Spleen (tissue), 11 donors: ENCODE measurements at regions not wholly inside any gene's neighbourhood (a gene's known extent, or its start where the extent isn't known, plus 50 kb on each side); places are given as distances from the start of the nearest gene placed in this dataset.

Source experiments
- DNase-seq: peaks from one replicate; pipeline ENCODE4 v3.0.0-alpha.2; 2020
- H3K27ac ChIP-seq, 8 donors: fragments of 200-600 bp; sonication (generic) in 7 of 8; 1 replicate in 4 of 8; 2 replicates in 4 of 8; pipeline versions ENCODE4 v1.5.0 to v1.8.0; 2016 to 2021; ENCODE audit warnings: inconsistent platforms in 4 of 8, mild to moderate bottlenecking in 4 of 8, moderate library complexity in 1 of 8
- H3K27me3 ChIP-seq, 7 donors: fragments of 200-600 bp; sonication (generic) in 6 of 7; replicated peaks in 1 of 7; 1 replicate in 4 of 7; 2 replicates in 3 of 7; pipeline versions ENCODE4 v1.5.0 to v1.8.0; 2016 to 2021; ENCODE audit warnings: inconsistent platforms in 3 of 7, mild to moderate bottlenecking in 1 of 7
- H3K36me3 ChIP-seq, 6 donors: fragments of 200-600 bp; sonication (generic) in 5 of 6; 1 replicate in 4 of 6; 2 replicates in 2 of 6; pipeline versions ENCODE4 v1.5.0 to v1.8.0; 2016 to 2021; ENCODE audit warnings: inconsistent platforms in 2 of 6
- H3K4me1 ChIP-seq, 6 donors: fragments of 200-600 bp; sonication (generic) in 5 of 6; 1 replicate in 3 of 6; 2 replicates in 3 of 6; pipeline versions ENCODE4 v1.5.0 to v1.8.0; 2016 to 2021; ENCODE audit warnings: inconsistent platforms in 3 of 6
- H3K4me3 ChIP-seq, 8 donors: fragments of 200-600 bp; sonication (generic) in 7 of 8; 1 replicate in 4 of 8; 2 replicates in 4 of 8; pipeline versions ENCODE4 v1.5.0 to v1.8.0; 2016 to 2021; ENCODE audit warnings: inconsistent platforms in 4 of 8, mild to moderate bottlenecking in 4 of 8, moderate library complexity in 2 of 8
- H3K9me3 ChIP-seq, 8 donors: fragments of 200-600 bp; sonication (generic) in 7 of 8; 1 replicate in 4 of 8; 2 replicates in 4 of 8; pipeline versions ENCODE4 v1.5.0 to v1.8.0; 2016 to 2021; ENCODE audit warnings: inconsistent platforms in 4 of 8
- POLR2A ChIP-seq, 3 donors: fragments of 450-650 bp; IDR thresholded peaks; one replicate each; pipeline ENCODE4 v1.5.1; 2017; ENCODE audit warnings: antibody characterized with exemption in 3 of 3, mild to moderate bottlenecking in 1 of 3
- POLR2AphosphoS5 ChIP-seq, 3 donors: sonication (generic); formaldehyde crosslinking; IDR thresholded peaks; one replicate each; pipeline ENCODE4 v1.5.1; 2017; ENCODE audit warnings: antibody characterized with exemption in 3 of 3
- WGBS, 5 donors: extraction: QIAGEN DNeasy Blood & Tissue Kit in 3 of 5; methylation state at CpG; one replicate each; pipeline versions ENCODE4 v1.1.5 to v1.1.7; 2013 to 2018; 5-methylcytosine and 5-hydroxymethylcytosine counted together
- intact Hi-C: fragments of 100-400 bp; cut with DNase I; formaldehyde crosslinking; loops from one replicate; pipeline ENCODE4 v1.15.0; 2023; ENCODE audit warnings: low total_unique reads
- TF ChIP-seq, protein P1 (sequence below), 11 experiments: fragments of 200-600 bp in 7 of 11; fragments of 450-650 bp in 4 of 11; sonication (generic) in 4 of 11; IDR thresholded peaks in 8 of 11; conservative IDR thresholded peaks in 3 of 11; 1 replicate in 7 of 11; 2 replicates in 4 of 11; pipeline versions ENCODE4 v1.4.0 to v1.8.0; 2016 to 2021; ENCODE audit warnings: antibody characterized with exemption in 11 of 11, inconsistent platforms in 4 of 11, mild to moderate bottlenecking in 1 of 11
- donor health status: healthy with polysubstance abuse.
- donor health status: DM: no; HTN: no; CAD: no; lungs with moderate emphysema.
- donor health status: DM: no; HTN: no; CAD: no.
- donor health status: Bipolar disorder and iron deficiency.
- donor health status: healthy.
- donor health status: DM: no; HTN: no; CAD: no.
- donor health status: DM: yes; HTN: yes; CAD: no.

DNA sequence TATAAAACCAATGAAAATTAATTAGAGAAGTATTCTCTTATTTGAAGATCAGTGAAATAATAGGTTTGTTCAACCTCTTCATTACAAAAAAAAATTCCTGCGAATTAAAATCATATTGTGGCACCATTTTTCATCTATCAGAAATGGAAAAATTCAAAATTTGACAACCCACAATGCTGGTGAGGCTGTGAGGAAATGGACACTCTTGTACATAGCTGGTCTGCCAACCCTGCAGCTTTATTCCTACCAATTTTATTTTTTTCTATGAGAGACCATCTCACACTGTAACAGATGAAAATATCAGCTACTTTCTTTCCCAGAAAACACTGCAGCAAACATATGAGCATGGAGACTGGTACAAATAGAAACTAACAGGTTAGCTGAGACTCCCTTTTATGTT is 208.8 kb upstream of the SEMA3E start:
- Histone ChIP-seq H3K36me3 (no peaks in the 10 kb centered on the region), H3K4me1 (no peaks in the 10 kb centered on the region), H3K9me3 (no peaks in the 10 kb centered on the region), H3K27ac (no peak overlapping the region), H3K4me3 (no peak overlapping the region), H3K27me3 (no peaks in the 10 kb centered on the region)
- 39 to 65% (median 55%) methylated on average over 1 of the region's 1 CpG for WGBS, 5 donors
- TF ChIP-seq, protein P1, sequence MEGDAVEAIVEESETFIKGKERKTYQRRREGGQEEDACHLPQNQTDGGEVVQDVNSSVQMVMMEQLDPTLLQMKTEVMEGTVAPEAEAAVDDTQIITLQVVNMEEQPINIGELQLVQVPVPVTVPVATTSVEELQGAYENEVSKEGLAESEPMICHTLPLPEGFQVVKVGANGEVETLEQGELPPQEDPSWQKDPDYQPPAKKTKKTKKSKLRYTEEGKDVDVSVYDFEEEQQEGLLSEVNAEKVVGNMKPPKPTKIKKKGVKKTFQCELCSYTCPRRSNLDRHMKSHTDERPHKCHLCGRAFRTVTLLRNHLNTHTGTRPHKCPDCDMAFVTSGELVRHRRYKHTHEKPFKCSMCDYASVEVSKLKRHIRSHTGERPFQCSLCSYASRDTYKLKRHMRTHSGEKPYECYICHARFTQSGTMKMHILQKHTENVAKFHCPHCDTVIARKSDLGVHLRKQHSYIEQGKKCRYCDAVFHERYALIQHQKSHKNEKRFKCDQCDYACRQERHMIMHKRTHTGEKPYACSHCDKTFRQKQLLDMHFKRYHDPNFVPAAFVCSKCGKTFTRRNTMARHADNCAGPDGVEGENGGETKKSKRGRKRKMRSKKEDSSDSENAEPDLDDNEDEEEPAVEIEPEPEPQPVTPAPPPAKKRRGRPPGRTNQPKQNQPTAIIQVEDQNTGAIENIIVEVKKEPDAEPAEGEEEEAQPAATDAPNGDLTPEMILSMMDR (IDR thresholded peaks at IDR 0.05 in 8 of 11, conservative IDR thresholded peaks at IDR 0.05 in 3 of 11): no peak
- TF ChIP-seq POLR2A (IDR thresholded peaks at IDR 0.05) (no peak), POLR2AphosphoS5 (IDR thresholded peaks at IDR 0.05) (no peak)
- intact Hi-C loops: no loop called here
- DNase-seq: no peak

DNA sequence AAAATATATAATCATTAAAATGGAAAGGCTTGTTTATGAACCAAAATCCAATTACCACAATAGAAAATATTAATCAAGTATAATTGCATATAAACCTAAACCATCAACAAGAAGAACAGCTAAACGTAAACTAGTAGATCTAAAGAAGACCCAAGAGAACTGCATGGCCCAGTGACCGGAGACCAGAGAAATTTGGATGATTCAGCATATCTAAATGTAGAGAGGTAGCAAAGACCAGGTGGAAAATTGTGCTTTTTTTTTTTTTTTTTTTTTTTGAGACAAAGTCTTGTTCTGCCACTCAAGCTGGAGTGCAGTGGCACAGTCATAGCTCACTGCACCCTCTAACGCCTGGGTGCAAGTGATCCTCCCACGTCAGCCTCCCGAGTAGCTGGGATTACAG is 207.2 kb upstream of the SEMA3E start:
- no peak overlapping the region for H3K4me3 ChIP-seq
- H3K36me3 ChIP-seq: no peaks in the 10 kb centered on the region
- H3K9me3 ChIP-seq: no peaks in the 10 kb centered on the region
- H3K27ac ChIP-seq: no peak overlapping the region
- intact Hi-C loops: no loop called here
- 82 to 94% (median 89%) methylated on average over 5 of the region's 5 CpGs for WGBS, 5 donors
- TF ChIP-seq, protein P1 (IDR thresholded peaks at IDR 0.05 in 8 of 11, conservative IDR thresholded peaks at IDR 0.05 in 3 of 11): no peak
- TF ChIP-seq POLR2A (IDR thresholded peaks at IDR 0.05): no peak
- TF ChIP-seq POLR2AphosphoS5 (IDR thresholded peaks at IDR 0.05): no peak
- H3K27me3 ChIP-seq: no peaks in the 10 kb centered on the region
- H3K4me1 ChIP-seq: no peaks in the 10 kb centered on the region
- no peak for DNase-seq

DNA sequence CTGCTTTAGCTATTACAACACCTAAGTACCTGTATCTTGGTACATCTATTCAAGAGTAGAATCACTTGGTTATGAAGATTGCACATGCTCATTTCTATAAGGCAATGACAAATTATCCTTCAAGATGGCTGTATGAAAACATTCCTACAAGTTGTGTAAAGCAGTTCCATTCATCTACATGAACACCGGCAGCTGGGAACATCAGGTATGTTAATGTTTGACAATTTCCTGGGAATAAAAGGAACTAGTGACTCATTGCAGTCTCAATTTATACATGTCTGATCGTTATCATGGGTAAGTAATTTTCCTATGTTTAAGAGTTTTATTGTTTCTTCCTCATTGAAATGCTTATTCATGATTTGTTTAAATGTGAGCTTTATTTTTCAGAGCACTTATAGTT is 203.2 kb upstream of the SEMA3E start:
- Histone ChIP-seq H3K36me3 (no peaks in the 10 kb centered on the region), H3K9me3 (peaks cover 0 to under 1% (median 0%) of the 10 kb centered on the region in 8 donors), H3K27ac (no peak overlapping the region), H3K4me1 (no peaks in the 10 kb centered on the region), H3K4me3 (no peak overlapping the region), H3K27me3 (no peaks in the 10 kb centered on the region)
- TF ChIP-seq POLR2AphosphoS5 (IDR thresholded peaks at IDR 0.05) (no peak), POLR2A (IDR thresholded peaks at IDR 0.05) (no peak)
- TF ChIP-seq, protein P1 (IDR thresholded peaks at IDR 0.05 in 8 of 11, conservative IDR thresholded peaks at IDR 0.05 in 3 of 11): no peak
- intact Hi-C loops: no loop called here
- WGBS, 5 donors: 60 to 73% (median 70%) methylated on average over 2 of the region's 2 CpGs
- DNase-seq: no peak

DNA sequence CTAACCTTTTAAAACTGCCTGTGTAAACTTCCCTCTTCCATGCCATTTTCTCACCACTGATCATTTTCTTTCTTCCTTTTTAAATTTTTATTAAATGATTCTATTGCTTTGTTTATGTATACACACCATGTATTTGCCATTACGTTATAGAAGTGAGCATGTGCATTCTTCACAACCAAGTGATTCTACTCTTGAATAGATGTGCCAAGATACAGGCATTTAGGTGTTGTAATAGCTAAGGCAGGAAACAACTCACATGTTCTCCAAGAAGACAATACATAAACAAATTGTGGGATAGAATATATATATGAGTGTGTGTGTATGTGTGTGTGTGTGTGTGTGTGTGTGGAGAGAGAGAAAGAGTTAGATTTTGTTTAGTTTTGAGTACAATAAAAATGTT is 202.6 kb upstream of the SEMA3E start:
- H3K4me1 ChIP-seq: no peaks in the 10 kb centered on the region
- H3K4me3 ChIP-seq: no peak overlapping the region
- 57 to 77% (median 67%) methylated on average over 1 of the region's 1 CpG for WGBS, 5 donors
- H3K9me3 ChIP-seq: peaks cover 0 to 4% (median 0%) of the 10 kb centered on the region in 8 donors
- TF ChIP-seq POLR2AphosphoS5 (IDR thresholded peaks at IDR 0.05) (no peak), POLR2A (IDR thresholded peaks at IDR 0.05) (no peak)
- TF ChIP-seq, protein P1 (IDR thresholded peaks at IDR 0.05 in 8 of 11, conservative IDR thresholded peaks at IDR 0.05 in 3 of 11): no peak
- H3K36me3 ChIP-seq: no peaks in the 10 kb centered on the region
- no peak for DNase-seq
- intact Hi-C loops: no loop called here
- no peaks in the 10 kb centered on the region for H3K27me3 ChIP-seq
- no peak overlapping the region for H3K27ac ChIP-seq
